DND-41 (cell line): ENCODE measurements at regions not wholly inside any gene's neighbourhood (a gene's known extent, or its start where the extent isn't known, plus 50 kb on each side); places are given as distances from the start of the nearest gene placed in this dataset.

Experiments used
- CTCF ChIP-seq: IDR thresholded peaks from 2 replicates; pipeline ENCODE4 v1.5.1; 2012; ENCODE audit warnings: borderline replicate concordance, low read length, moderate library complexity, mild to moderate bottlenecking; ENCODE audit not compliant: poor library complexity, severe bottlenecking; ENCODE audit errors: extremely low read depth
- EZH2 ChIP-seq: IDR thresholded peaks from 3 replicates; pipeline ENCODE4 v1.6.1; 2012; ENCODE audit warnings: borderline replicate concordance, low read depth, mild to moderate bottlenecking, moderate library complexity, low read length, inconsistent platforms; ENCODE audit not compliant: severe bottlenecking

- TF ChIP-seq CTCF (no peak), EZH2 (no peak)
Observed at GRCh38 chr12:97672870-97673269, 210.3 kb downstream of the RMST start.
